Hematopoietic multipotent progenitor cell treated with erythropoietin and hydrocortisone succinate and interleukin-3 and kit ligand, for 6 days (in vitro differentiated cells): ENCODE measurements at regions not wholly inside any gene's neighbourhood (a gene's known extent, or its start where the extent isn't known, plus 50 kb on each side); places are given as distances from the start of the nearest gene placed in this dataset.
"Not testable (repeated sequence)": the region's sequence is repeated elsewhere in the genome, so short reads cannot be mapped to it uniquely, and the experiment has no call there.

Source experiments
- DNase-seq: peaks from one replicate; pipeline ENCODE4 v3.0.0-alpha.2; 2015

- DNase-seq = no peak
Measured at GRCh38 chr20:29687438-29687837, 1570.0 kb upstream of the DEFB115 start.

GRCh38 chr20:29689411-29690225, 1567.8 kb upstream of the DEFB115 start:
- DNase-seq = no peak

DNA sequence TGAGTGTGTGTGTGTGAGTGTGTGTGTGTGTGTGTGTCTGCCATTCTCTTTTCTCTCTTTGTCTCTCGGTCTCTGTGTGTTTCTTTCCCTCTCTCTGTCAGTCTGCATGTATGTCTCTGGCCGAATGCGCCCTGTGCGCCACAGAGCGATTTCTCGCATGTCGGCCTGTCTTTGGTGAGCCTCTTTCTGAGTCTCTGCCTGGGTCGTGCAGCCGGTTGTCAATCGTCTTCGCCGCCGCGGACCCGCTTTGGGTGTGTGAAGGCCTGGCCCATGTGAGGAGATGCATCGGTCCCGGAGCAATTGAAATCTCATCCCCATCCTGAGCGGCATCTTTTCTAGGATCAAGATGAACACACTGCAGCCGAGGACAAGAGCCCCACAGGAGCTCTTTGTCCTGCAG, 1567.2 kb upstream of the DEFB115 start:
- no peak for DNase-seq

DNA sequence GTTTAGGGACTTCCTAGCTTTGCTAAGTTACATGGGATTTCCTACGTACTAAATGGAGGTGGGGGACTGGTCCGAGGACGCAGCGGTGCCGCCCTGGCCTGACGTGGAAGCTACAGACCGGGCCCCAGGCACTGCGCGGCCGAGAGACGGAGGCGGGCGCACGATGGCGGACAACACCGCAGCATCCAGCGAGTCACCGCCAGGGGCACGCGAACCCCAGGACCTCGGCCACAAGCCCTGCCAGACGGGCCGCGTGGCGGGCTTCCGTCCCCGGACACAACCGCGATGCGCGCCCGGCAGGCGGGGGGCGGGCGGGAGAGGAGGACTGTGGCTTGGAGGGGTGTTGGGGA, 1516.9 kb upstream of the DEFB115 start:
- DNase-seq = no peak

- DNase-seq = no peak
Measured at GRCh38 chr20:29740951-29741593, 1516.4 kb upstream of the DEFB115 start.

DNA sequence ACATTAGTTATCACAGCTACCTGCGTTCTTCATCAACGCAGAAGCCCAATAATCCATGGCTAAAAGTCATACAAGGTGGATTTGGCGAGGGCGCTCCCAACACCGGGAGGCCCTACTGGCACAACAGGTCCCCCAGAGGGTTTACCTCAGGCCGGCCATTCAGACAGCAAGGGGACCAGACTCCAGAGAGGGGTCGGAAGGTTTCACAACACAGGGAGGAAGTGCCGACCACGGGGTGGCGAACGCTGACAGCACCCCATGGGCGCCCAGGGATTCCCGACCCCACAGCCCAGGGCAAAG, 1515.9 kb upstream of the DEFB115 start:
- DNase-seq = no peak

DNA sequence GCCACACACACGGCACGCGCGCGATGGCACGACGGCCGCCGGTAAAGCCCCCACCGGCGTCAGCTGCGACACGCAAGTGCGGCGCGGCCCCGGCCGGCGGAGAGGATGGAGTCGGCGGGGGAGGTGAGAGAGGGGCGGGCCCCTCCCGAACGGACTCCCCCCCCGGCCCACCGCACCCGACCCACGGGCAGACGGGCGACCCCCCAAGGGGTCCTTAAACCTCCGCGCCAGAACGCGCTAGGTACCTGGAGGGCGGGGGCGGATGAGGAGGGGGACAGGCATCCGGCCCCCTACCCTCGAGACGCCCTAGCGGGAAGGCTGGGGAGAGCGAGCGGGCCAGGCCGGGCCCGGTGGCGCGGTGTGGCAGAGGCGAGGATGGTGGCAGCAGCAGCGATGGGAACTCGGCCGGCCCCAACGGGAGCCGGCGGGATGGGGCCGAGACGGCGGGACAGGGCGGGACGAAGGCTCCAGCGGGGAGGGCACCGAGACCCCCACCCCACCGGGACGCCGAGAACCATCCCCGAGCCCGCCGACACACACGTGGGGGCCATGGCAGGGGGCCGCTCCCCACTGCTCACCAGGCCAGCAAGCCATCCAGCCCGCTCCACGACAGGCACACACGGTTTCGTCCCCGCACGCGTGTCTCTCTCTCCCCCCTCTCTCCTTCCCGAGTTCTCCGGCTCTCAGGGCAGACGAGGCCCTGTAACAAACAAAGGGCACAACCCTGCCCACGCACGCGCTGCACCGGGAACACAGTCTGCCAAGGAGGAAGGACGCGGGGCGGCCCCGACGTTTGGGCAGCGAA, 1515.4 kb upstream of the DEFB115 start:
- DNase-seq = no peak

DNA sequence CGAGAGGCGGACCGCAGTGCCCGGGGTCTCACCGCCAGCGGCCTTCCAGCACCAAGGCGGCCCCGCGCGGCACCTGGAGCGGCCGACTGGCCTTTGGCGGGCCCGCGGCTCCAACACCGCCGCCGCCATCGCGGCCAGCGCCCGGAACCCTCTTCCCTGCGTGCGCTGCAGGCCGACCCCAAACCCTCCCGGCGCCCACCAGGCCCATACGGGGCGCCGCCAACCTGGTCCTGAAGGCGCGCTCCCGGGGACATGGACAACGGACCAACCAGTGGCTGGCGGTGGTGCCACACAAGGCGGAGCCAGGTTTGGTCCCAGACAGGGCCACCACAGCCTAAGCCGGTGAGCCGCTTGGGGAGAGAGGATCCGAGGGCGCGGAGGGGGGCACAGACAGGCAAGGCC, 1514.8 kb upstream of the DEFB115 start:
- no peak for DNase-seq

DNA sequence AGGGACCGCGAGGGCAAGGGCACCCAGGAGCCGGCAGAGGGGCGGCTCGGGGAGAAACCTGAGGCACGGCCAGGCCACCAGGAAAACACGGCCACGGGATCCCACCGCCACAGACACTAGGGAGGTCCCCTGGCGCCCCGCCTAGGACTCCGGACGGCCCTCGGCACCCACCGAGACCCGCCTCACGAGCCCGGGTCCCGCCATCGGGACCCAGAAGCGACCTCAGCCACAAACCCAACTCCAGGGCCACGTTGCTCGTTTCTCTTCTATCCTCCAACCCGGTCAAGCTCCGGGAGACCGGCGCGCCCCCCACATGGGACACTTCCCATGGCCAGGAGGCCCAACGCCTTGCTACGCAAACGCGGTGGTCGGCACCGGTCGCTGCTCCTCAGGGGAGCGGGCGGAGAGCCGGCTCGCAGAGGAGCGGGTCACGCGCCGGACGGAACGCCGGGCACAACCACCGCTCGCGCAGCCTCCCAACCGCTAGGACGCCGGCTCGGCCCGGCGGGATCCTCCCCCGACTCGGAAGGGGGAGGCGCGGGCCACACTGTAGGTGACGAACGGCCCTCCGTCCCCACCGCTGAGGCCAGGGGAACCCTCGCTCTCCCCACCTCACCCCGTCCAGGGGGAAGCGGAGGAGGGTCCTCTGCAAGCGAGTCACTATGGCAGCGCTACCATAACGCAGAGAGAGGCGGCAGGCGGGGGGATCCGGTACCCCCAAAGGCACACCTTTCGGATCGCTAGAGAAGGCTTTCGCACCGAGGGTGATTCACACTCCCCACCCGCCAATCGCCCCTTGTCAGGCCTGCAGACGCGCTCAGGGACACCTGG, 1514.1 kb upstream of the DEFB115 start:
- DNase-seq = no peak

DNA sequence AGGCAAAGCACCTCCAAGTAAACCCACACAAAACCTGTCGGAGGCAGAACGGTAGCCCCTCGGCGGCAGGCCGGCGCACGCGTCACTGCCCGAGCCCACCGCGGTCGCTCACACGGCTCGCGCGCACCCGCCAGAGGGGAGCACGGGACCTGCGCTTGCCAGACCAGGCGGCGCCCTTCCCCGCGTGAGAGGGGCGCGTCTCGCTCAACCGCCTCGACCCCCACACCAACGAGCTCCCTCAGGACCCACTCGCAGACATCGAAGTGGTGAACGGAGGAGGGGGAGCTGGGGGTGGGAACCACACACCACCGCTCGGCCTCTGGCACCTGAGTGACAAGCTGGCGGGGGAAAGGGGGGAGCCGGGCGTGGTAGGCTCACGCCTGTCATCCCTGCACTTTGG, 1513.4 kb upstream of the DEFB115 start:
- DNase-seq = no peak

- not testable (repeated sequence) for DNase-seq
Measured at GRCh38 chr20:29745534-29746245, 1511.8 kb upstream of the DEFB115 start.

DNA sequence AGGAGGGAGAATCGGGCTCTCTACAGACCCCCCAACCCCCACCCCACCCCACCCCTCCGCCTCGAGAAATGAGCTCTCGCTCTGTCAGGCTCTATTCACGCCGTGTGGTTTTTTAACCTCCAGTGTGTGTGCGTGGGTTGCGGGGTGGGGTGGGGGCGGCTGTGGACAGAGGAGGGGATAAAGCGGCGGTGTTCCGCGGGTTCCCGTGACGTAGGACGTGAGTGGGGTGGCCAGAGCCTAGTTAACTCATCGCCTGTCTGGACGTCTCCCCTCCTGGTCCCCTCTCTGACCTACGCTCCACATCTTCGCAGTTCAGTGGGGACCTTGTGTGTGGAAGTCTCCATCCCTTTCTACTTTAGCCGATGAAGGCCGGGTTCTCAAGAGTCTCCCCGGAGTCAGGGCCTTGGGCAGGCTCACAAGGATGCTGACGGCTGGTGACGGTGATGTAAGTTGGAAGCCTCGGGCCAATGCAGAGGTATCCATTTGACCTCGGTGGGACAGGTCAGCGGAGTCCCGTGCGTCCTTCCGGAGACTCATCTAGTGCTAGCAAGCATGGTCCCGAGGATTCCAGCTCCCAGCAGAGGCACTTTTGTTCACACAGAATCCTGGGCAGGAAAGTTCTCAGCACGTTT, 1507.1 kb upstream of the DEFB115 start:
- DNase-seq = no peak

DNA sequence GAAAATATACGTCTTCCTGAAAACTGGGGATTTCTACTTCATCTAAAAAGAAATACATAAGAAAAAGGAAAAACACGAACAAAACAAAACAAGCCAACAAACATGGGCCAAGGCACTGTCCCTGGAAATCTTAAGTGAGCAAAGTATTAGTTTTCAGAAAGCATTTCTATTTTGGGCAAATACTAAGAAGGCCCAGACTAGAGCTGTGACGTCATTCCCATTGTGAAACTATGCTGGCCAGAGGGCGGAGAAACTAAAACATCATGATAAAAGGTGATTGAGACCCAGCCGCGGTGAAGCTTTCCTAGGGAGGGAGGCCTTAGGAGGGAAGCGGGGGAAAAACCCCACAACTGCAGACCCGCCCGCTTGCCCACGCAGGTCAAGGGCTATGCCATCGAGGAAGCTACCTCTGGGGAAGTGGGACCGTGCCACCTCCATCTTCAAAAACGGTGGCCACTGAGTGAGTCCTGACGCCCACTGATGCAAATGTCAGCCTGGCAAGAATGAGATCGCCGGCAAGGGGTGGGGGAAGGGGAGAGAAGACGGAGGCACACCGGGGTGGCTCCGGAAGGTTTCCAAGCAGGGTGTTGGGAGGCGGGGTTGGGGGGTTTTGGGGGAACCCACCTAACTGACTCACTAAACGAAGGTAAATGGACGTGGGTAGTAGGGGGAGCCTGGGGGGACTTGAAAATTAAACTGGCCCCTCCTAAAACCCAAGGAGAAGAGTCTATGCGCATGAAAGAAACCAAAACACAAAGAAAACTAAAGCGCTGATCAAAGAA, 1504.6 kb upstream of the DEFB115 start:
- DNase-seq = not testable (repeated sequence)

DNA sequence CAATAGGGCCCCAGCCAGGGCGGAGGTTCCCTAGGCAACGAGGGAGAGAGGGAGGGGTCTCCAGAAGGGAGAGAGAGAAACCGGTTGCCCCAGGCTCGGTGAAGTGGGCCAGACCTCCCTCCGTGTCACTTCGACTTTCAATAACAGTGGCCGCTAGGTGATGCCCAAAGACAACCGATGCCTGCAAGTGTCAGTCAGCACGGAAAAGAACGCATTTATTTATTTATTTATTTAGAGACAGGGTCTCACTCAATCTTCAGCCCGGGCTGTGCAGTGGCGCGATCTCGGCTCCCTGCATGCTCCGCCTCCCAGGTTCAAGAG, 1504.1 kb upstream of the DEFB115 start:
- not testable (repeated sequence) for DNase-seq

DNA sequence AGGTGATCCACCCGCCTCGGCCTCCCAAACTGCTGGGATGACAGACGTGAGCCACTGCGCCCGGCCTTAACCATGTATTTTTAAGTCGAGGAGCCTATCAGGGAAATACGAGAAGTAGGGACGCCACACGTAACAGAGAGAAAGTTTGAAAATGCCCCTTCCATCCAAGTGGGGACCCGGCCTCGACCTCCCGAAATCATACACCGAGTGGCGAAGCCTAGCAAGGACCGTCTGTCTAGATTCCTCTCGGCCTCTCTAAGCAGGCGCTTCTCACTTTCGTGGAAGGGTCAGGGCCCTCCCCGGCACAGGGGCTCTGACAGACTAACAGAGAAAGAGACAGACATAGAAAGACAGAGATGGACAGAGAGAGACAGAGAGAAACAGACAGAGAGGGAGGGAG, 1503.6 kb upstream of the DEFB115 start:
- not testable (repeated sequence) for DNase-seq

- not testable (repeated sequence) for DNase-seq
Measured at GRCh38 chr20:29755854-29756498, 1501.5 kb upstream of the DEFB115 start.

DNA sequence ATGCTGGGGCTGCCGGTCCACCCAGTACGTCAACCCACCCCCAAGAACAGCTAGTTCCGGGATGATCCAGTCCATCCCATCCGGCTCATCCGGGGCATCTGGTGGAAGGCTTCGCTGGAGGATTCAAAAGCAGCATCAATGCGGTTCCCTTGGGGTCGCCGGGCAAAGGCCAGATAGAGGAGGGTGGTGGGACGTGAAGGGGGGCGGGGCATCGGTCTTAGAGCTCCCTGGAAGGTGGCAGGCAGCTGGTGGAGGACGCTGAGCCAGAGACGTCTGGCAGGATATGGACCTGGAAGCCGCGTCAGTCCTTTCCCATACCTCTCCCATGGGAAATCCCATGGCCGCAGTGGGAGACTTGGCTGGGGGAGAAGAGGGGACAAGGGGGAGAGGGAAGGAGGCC, 1500.8 kb upstream of the DEFB115 start:
- no peak for DNase-seq

- not testable (repeated sequence) for DNase-seq
Measured at GRCh38 chr20:29761621-29762385, 1495.7 kb upstream of the DEFB115 start.

- no peak for DNase-seq
Measured at GRCh38 chr20:29762620-29763019, 1494.8 kb upstream of the DEFB115 start.
